ENCODE measurements at regions not wholly inside any gene's neighbourhood (a gene's known extent, or its start where the extent isn't known, plus 50 kb on each side); places are given as distances from the start of the nearest gene placed in this dataset.

- no peak for TF ChIP-seq EP300 (IDR thresholded peaks at IDR 0.05; ENCODE audit: borderline replicate concordance)
- TF ChIP-seq, protein P1, sequence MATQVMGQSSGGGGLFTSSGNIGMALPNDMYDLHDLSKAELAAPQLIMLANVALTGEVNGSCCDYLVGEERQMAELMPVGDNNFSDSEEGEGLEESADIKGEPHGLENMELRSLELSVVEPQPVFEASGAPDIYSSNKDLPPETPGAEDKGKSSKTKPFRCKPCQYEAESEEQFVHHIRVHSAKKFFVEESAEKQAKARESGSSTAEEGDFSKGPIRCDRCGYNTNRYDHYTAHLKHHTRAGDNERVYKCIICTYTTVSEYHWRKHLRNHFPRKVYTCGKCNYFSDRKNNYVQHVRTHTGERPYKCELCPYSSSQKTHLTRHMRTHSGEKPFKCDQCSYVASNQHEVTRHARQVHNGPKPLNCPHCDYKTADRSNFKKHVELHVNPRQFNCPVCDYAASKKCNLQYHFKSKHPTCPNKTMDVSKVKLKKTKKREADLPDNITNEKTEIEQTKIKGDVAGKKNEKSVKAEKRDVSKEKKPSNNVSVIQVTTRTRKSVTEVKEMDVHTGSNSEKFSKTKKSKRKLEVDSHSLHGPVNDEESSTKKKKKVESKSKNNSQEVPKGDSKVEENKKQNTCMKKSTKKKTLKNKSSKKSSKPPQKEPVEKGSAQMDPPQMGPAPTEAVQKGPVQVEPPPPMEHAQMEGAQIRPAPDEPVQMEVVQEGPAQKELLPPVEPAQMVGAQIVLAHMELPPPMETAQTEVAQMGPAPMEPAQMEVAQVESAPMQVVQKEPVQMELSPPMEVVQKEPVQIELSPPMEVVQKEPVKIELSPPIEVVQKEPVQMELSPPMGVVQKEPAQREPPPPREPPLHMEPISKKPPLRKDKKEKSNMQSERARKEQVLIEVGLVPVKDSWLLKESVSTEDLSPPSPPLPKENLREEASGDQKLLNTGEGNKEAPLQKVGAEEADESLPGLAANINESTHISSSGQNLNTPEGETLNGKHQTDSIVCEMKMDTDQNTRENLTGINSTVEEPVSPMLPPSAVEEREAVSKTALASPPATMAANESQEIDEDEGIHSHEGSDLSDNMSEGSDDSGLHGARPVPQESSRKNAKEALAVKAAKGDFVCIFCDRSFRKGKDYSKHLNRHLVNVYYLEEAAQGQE (IDR thresholded peaks at IDR 0.05; ENCODE audit: low read depth) = no peak
- no peak for TF ChIP-seq RAD21 (IDR thresholded peaks at IDR 0.05; ENCODE audit: low read depth)
- TF ChIP-seq MAX (IDR thresholded peaks at IDR 0.05) = no peak
- TF ChIP-seq, protein P2, sequence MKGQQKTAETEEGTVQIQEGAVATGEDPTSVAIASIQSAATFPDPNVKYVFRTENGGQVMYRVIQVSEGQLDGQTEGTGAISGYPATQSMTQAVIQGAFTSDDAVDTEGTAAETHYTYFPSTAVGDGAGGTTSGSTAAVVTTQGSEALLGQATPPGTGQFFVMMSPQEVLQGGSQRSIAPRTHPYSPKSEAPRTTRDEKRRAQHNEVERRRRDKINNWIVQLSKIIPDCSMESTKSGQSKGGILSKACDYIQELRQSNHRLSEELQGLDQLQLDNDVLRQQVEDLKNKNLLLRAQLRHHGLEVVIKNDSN (IDR thresholded peaks at IDR 0.05) = no peak
- no peak for TF ChIP-seq CEBPB (IDR thresholded peaks at IDR 0.05)
- TF ChIP-seq CREB1 (IDR thresholded peaks at IDR 0.05; ENCODE audit: low read depth) = no peak
- TF ChIP-seq YY1 (IDR thresholded peaks at IDR 0.05; ENCODE audit: low read depth) = no peak
- no peak for TF ChIP-seq ZBTB7A (IDR thresholded peaks at IDR 0.05; ENCODE audit: low read depth)
- TF ChIP-seq TAF1 (IDR thresholded peaks at IDR 0.05; ENCODE audit: low read depth) = no peak
- no peak for TF ChIP-seq TEAD4 (IDR thresholded peaks at IDR 0.05)
- TF ChIP-seq FOXM1 (IDR thresholded peaks at IDR 0.05; ENCODE audit: borderline replicate concordance, low read depth) = no peak
Observed at GRCh38 chr4:96845819-96846218, 1005.9 kb downstream of the PDHA2 start.

Measured in Ishikawa (cell line).